Nephron (organoid): ENCODE measurements at regions not wholly inside any gene's neighbourhood (a gene's known extent, or its start where the extent isn't known, plus 50 kb on each side); places are given as distances from the start of the nearest gene placed in this dataset.
"Not testable (repeated sequence)": the region's sequence is repeated elsewhere in the genome, so short reads cannot be mapped to it uniquely, and the experiment has no call there.

ENCODE experiments used
- H3K27ac Mint-ChIP-seq, 3 experiments: 2 replicates each; pipeline ENCODE4 v1.8.0; 2020; ENCODE audit warnings: mixed read lengths in 3 of 3, mild to moderate bottlenecking in 2 of 3, moderate library complexity in 1 of 3
- H3K27me3 Mint-ChIP-seq: 2 replicates; pipeline ENCODE4 v1.8.0; 2021; ENCODE audit warnings: low read depth, mild to moderate bottlenecking, moderate library complexity, mixed read lengths
- H3K36me3 Mint-ChIP-seq: 2 replicates; pipeline ENCODE4 v1.8.0; 2020; ENCODE audit warnings: low read depth, mixed read lengths
- H3K4me1 Mint-ChIP-seq: 2 replicates; pipeline ENCODE4 v1.8.0; 2020; ENCODE audit warnings: mixed read lengths
- H3K4me3 Mint-ChIP-seq, 3 experiments: 2 replicates each; pipeline ENCODE4 v1.8.0; 2020; ENCODE audit warnings: mild to moderate bottlenecking in 3 of 3, mixed read lengths in 3 of 3, moderate library complexity in 2 of 3
- H3K9me3 Mint-ChIP-seq: 2 replicates; pipeline ENCODE4 v1.8.0; 2020; ENCODE audit warnings: mixed read lengths
- TF ChIP-seq, protein P1 (sequence below), 3 experiments: fragments of 200-600 bp; sonication (generic); IDR thresholded peaks; one replicate each; pipeline ENCODE4 v1.5.0; 2021; ENCODE audit warnings: antibody characterized with exemption in 3 of 3; ENCODE audit not compliant: unreplicated experiment in 3 of 3

DNA sequence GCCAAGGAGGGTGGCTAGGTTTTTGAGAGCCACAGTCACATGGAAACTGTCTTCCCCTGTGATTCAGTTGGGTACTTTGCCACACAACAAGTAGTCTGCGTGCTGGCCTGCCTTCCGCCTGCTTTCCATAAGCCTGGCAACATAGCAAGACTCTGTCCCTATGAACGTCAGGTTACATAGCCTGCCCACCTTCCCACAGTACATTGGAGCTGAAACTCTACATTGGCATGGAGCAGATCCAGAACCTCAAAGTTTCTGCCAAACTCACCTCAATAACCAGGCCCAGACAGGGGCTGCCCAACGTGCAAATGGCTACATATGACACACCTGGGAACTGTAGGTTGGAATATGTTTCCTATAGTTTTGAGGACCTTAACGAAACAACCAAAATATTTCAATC, 140.6 kb upstream of the PRICKLE2 start:
- no peaks in the 10 kb centered on the region for H3K9me3 Mint-ChIP-seq
- peaks cover 51% of the 10 kb centered on the region for H3K4me1 Mint-ChIP-seq
- no peak overlapping the region for H3K4me3 Mint-ChIP-seq
- no peaks in the 10 kb centered on the region for H3K27me3 Mint-ChIP-seq
- no peak overlapping the region for H3K27ac Mint-ChIP-seq
- TF ChIP-seq, protein P1, sequence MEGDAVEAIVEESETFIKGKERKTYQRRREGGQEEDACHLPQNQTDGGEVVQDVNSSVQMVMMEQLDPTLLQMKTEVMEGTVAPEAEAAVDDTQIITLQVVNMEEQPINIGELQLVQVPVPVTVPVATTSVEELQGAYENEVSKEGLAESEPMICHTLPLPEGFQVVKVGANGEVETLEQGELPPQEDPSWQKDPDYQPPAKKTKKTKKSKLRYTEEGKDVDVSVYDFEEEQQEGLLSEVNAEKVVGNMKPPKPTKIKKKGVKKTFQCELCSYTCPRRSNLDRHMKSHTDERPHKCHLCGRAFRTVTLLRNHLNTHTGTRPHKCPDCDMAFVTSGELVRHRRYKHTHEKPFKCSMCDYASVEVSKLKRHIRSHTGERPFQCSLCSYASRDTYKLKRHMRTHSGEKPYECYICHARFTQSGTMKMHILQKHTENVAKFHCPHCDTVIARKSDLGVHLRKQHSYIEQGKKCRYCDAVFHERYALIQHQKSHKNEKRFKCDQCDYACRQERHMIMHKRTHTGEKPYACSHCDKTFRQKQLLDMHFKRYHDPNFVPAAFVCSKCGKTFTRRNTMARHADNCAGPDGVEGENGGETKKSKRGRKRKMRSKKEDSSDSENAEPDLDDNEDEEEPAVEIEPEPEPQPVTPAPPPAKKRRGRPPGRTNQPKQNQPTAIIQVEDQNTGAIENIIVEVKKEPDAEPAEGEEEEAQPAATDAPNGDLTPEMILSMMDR (IDR thresholded peaks at IDR 0.05; ENCODE audit: unreplicated experiment in 3 of 3) = no peak
- no peaks in the 10 kb centered on the region for H3K36me3 Mint-ChIP-seq

DNA sequence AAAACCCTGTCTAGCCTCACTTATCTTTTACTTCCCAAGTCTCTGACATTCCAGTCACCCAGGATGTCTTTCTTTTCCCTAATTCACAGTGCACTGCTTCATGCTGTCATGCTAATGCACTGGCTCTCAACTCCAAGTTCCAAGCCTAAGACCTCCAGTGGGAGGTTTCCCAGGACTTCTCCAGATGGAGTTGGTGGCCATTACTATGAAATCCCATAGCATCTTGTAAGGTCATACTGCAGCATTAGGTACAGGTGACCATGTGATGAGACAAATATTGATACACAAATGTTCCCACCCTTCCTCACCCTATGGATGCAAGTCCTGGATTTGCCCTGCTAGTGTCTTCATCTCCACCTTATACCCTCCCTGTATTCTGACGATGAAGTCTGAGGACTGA, 138.6 kb upstream of the PRICKLE2 start:
- Mint-ChIP-seq H3K9me3 (no peaks in the 10 kb centered on the region), H3K4me1 (peaks cover 44% of the 10 kb centered on the region), H3K27ac (no peak overlapping the region), H3K27me3 (no peaks in the 10 kb centered on the region), H3K4me3 (no peak overlapping the region), H3K36me3 (no peaks in the 10 kb centered on the region)
- TF ChIP-seq, protein P1 (IDR thresholded peaks at IDR 0.05; ENCODE audit: unreplicated experiment in 3 of 3) = no peak

DNA sequence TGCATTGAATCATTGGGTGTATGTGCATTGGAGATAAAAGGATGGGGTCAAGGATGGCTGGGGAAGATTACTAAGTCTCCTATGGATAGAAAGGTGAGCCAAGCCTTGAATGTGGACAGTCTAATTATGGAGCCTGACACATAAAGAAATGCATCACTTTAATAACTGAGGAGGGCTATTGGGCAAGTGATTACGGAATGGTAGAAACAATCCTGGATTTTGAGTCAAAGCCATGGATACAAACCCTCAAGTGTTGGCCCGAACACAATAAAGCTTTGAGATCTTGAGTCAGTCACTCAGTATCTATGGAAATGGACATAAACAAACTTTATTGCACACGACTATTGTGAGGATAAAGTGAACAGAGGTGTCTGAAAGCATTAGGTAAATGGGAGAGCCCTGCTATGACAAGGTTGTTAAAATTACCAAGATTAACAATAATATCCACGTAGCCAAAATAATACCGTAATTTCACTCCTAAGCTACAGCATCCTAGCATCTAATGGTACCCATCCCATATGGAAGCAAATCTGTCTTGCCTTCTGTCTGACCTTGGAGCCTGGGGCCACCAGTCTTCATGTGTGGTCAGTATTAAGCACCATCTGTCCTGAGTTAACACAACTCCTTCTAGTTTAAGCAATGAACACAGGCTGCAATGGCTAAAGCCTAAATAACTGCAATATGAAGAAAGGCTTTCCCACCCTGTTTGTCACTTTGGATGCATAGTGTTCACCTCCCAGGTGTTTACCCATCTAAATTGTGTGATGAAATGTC, 136.9 kb upstream of the PRICKLE2 start:
- Mint-ChIP-seq H3K4me3 (no peak overlapping the region), H3K9me3 (no peaks in the 10 kb centered on the region), H3K27ac (peak overlapping the region in 1 of 3 experiments; percentile 22), H3K27me3 (no peaks in the 10 kb centered on the region), H3K36me3 (no peaks in the 10 kb centered on the region), H3K4me1 (peaks cover 44% of the 10 kb centered on the region)
- TF ChIP-seq, protein P1 (IDR thresholded peaks at IDR 0.05; ENCODE audit: unreplicated experiment in 3 of 3) = no peak

DNA sequence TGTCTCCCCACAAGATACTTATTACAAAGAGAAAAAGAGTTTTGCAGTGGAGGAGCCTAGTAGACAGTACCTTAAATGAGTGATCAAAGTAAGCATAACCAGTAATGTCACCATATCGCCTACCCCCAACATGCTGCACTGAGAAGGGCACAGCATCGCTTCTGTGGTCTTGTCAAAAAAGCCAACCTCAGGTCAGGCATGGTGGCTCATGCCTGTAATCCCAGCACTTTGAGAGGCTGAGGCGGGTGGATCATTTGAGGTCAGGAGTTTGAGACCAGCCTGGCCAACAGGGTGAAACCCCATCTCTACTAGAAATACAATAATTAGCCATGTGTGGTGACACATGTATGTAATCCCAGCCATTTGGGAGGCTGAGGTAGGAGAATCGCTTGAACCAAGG, 135.8 kb upstream of the PRICKLE2 start:
- not testable (repeated sequence) for H3K4me3 Mint-ChIP-seq, H3K27me3 Mint-ChIP-seq, H3K36me3 Mint-ChIP-seq, H3K9me3 Mint-ChIP-seq
- peak overlapping the region in 2 of 3 experiments; percentile 22 to 44 for H3K27ac Mint-ChIP-seq
- H3K4me1 Mint-ChIP-seq = peaks cover 46% of the 10 kb centered on the region

DNA sequence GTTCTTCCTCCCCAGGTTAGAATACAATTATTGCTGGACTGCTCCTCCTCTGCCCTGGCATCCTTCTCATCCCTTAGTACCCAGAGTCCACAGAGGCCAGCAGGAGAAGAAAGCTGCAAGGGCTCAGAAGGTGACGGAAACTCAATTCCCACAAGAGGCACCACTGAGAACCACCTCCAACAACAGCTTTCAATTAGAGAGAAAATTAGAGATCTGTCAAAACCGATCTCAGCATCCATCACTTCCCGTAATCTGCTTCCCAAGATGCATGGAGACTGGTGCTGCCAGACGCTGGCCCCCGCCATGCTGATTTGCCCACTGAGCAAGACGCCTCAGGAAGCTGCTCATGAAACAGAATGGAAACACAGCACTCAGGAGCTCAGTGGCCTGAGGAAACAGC, 135.0 kb upstream of the PRICKLE2 start:
- Mint-ChIP-seq H3K4me1 (peaks cover 54% of the 10 kb centered on the region), H3K4me3 (no peak overlapping the region), H3K36me3 (no peaks in the 10 kb centered on the region), H3K27ac (peak overlapping the region in 2 of 3 experiments; percentile 1 to 15), H3K27me3 (no peaks in the 10 kb centered on the region), H3K9me3 (no peaks in the 10 kb centered on the region)
- TF ChIP-seq, protein P1 (IDR thresholded peaks at IDR 0.05; ENCODE audit: unreplicated experiment in 3 of 3) = no peak

DNA sequence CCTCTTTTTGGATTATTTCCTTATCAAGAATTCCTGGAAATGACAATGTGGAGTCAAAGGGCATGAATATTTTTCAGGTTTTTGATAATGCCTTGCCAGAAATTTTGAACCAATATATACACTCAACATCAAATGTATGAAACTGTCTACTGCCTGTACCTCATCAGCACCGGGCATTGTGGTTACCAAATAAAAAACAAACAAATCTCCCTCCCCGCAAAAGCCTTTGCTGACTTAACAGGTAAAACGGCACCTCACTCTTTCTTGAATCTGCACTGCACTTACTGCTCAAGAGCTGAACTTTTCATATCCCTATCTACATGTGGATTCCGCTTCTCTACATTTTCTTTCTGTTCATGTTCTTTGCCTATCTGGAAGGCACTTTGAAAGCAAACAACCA, 134.5 kb upstream of the PRICKLE2 start:
- Mint-ChIP-seq H3K36me3 (no peaks in the 10 kb centered on the region), H3K4me3 (no peak overlapping the region), H3K9me3 (no peaks in the 10 kb centered on the region), H3K27ac (peak overlapping the region in 1 of 3 experiments; percentile 1), H3K4me1 (peaks cover 59% of the 10 kb centered on the region), H3K27me3 (no peaks in the 10 kb centered on the region)
- TF ChIP-seq, protein P1 (IDR thresholded peaks at IDR 0.05; ENCODE audit: unreplicated experiment in 3 of 3) = no peak
